ENCODE measurements at regions not wholly inside any gene's neighbourhood (a gene's known extent, or its start where the extent isn't known, plus 50 kb on each side); places are given as distances from the start of the nearest gene placed in this dataset.

DNA sequence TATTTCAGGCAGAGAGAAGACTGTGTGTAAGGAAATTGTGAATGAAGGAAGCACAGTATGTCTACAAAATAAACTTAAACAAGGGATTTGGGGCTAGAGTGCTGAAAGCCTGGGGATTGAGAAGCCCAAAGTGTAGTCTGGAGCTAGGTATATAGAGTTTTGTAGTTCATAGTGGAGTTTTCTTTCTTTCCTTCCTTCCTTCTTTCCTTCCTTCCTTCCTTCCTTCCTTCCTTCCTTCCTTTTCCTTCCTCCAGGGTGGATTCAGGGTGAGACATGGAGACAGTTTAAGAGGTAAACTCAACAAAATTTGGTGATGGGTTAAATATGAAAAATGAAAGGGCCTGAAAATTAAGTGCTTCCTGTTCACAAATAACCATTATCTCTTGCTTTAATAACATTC is 757.8 kb upstream of the CXADR start:
- Mint-ChIP-seq H3K9me3 (ENCODE audit: unreplicated experiment) (no peaks in the 10 kb centered on the region), H3K27ac (ENCODE audit: unreplicated experiment) (no peak overlapping the region), H3K4me3 (ENCODE audit: unreplicated experiment) (no peak overlapping the region), H3K4me1 (ENCODE audit: low read depth, unreplicated experiment) (no peaks in the 10 kb centered on the region), H3K36me3 (ENCODE audit: insufficient read depth, unreplicated experiment) (no peaks in the 10 kb centered on the region), H3K27me3 (ENCODE audit: insufficient read depth, unreplicated experiment) (peaks cover 6% of the 10 kb centered on the region)
- no peaks in the 10 kb centered on the region for H3K9me3 ChIP-seq
- ChIA-PET POLR2A (no interaction called here), CTCF (no interaction called here)
- no peaks in the 10 kb centered on the region for H3K27me3 ChIP-seq (replicated peaks; ENCODE audit: control insufficient read depth, insufficient read depth, low read length)
- no peaks in the 10 kb centered on the region for H3K36me3 ChIP-seq (ENCODE audit: control insufficient read depth, insufficient read depth, low read length)
- no peaks in the 10 kb centered on the region for H3K4me1 ChIP-seq
- no TSS peak for BruUV-seq (replicated peaks)
- DNase-seq: no peak
- TF ChIP-seq, protein P1, sequence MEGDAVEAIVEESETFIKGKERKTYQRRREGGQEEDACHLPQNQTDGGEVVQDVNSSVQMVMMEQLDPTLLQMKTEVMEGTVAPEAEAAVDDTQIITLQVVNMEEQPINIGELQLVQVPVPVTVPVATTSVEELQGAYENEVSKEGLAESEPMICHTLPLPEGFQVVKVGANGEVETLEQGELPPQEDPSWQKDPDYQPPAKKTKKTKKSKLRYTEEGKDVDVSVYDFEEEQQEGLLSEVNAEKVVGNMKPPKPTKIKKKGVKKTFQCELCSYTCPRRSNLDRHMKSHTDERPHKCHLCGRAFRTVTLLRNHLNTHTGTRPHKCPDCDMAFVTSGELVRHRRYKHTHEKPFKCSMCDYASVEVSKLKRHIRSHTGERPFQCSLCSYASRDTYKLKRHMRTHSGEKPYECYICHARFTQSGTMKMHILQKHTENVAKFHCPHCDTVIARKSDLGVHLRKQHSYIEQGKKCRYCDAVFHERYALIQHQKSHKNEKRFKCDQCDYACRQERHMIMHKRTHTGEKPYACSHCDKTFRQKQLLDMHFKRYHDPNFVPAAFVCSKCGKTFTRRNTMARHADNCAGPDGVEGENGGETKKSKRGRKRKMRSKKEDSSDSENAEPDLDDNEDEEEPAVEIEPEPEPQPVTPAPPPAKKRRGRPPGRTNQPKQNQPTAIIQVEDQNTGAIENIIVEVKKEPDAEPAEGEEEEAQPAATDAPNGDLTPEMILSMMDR (IDR thresholded peaks at IDR 0.05; ENCODE audit: insufficient read depth in 1 of 2, low read depth in 1 of 2, low read length in 1 of 2, severe bottlenecking in 1 of 2, unreplicated experiment in 1 of 2): no peak
- H3K4me3 ChIP-seq (ENCODE audit: low read depth, low read length): no peak overlapping the region
- intact Hi-C loops (cut with micrococcal nuclease; ENCODE audit: unreplicated experiment): no loop called here

DNA sequence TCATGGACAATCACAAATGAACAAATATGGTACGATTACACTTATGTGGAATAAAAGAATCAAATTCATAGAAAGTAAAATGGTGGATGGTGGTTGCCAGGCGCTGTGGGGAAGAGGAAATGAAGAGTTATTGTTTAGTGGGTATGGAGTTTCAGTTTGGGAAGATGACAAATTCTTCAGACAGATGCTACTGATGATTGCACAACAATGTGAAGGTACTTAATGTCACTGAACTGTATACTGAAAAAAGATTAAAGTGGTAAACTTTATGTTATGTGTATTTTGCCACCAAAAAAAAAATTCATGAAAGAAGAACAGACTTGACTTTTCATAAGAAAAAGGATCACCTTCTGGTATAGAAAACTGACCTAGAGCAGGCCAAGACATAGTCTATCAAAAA is 745.6 kb upstream of the CXADR start:
- CTCF ChIA-PET: no interaction called here
- H3K9me3 ChIP-seq: no peaks in the 10 kb centered on the region
- BruUV-seq (replicated peaks): no TSS peak
- no peaks in the 10 kb centered on the region for H3K36me3 ChIP-seq (ENCODE audit: control insufficient read depth, insufficient read depth, low read length)
- no peak overlapping the region for H3K4me3 ChIP-seq (ENCODE audit: low read depth, low read length)
- H3K36me3 Mint-ChIP-seq (ENCODE audit: insufficient read depth, unreplicated experiment): no peaks in the 10 kb centered on the region
- POLR2A ChIA-PET: no interaction called here
- no peaks in the 10 kb centered on the region for H3K4me1 Mint-ChIP-seq (ENCODE audit: low read depth, unreplicated experiment)
- no peaks in the 10 kb centered on the region for H3K9me3 Mint-ChIP-seq (ENCODE audit: unreplicated experiment)
- H3K4me3 Mint-ChIP-seq (ENCODE audit: unreplicated experiment): no peak overlapping the region
- intact Hi-C loops (cut with micrococcal nuclease; ENCODE audit: unreplicated experiment): no loop called here
- H3K27ac Mint-ChIP-seq (ENCODE audit: unreplicated experiment): no peak overlapping the region
- peaks cover 9% of the 10 kb centered on the region for H3K27me3 Mint-ChIP-seq (ENCODE audit: insufficient read depth, unreplicated experiment)
- TF ChIP-seq, protein P1 (IDR thresholded peaks at IDR 0.05; ENCODE audit: insufficient read depth in 1 of 2, low read depth in 1 of 2, low read length in 1 of 2, severe bottlenecking in 1 of 2, unreplicated experiment in 1 of 2): no peak
- H3K4me1 ChIP-seq: no peaks in the 10 kb centered on the region
- no peaks in the 10 kb centered on the region for H3K27me3 ChIP-seq (replicated peaks; ENCODE audit: control insufficient read depth, insufficient read depth, low read length)
- DNase-seq: no peak

DNA sequence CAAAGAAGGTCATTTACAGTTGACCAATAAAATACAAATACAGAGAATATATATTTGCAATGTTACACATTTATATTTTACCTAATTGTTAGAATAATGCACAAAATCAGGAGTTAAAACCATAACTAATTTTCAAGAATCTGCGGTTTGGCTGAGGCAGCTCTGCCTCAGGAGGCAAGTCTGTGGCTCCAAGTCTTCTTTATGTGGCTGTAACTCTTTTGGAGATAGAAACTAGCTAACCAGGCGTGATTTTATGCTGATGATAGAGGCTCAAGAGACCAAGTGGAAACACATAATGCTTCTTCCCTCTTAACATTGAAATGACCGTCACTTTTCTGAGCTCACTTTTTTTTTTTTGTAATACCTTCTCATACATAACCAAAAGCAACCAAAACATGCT is 744.7 kb upstream of the CXADR start:
- no peaks in the 10 kb centered on the region for H3K9me3 ChIP-seq
- Mint-ChIP-seq H3K36me3 (ENCODE audit: insufficient read depth, unreplicated experiment) (no peaks in the 10 kb centered on the region), H3K27ac (ENCODE audit: unreplicated experiment) (no peak overlapping the region), H3K4me1 (ENCODE audit: low read depth, unreplicated experiment) (no peaks in the 10 kb centered on the region), H3K4me3 (ENCODE audit: unreplicated experiment) (no peak overlapping the region), H3K9me3 (ENCODE audit: unreplicated experiment) (no peaks in the 10 kb centered on the region), H3K27me3 (ENCODE audit: insufficient read depth, unreplicated experiment) (peaks cover 14% of the 10 kb centered on the region)
- intact Hi-C loops (cut with micrococcal nuclease; ENCODE audit: unreplicated experiment): no loop called here
- TF ChIP-seq, protein P1 (IDR thresholded peaks at IDR 0.05; ENCODE audit: insufficient read depth in 1 of 2, low read depth in 1 of 2, low read length in 1 of 2, severe bottlenecking in 1 of 2, unreplicated experiment in 1 of 2): no peak
- no peaks in the 10 kb centered on the region for H3K27me3 ChIP-seq (replicated peaks; ENCODE audit: control insufficient read depth, insufficient read depth, low read length)
- no TSS peak for BruUV-seq (replicated peaks)
- H3K36me3 ChIP-seq (ENCODE audit: control insufficient read depth, insufficient read depth, low read length): no peaks in the 10 kb centered on the region
- no peak overlapping the region for H3K4me3 ChIP-seq (ENCODE audit: low read depth, low read length)
- CTCF ChIA-PET: interaction anchor here (0.6 kb wide), 1 partner anchor 11 kb away, joined by 3 read pairs; no protein-coding TSS in a partner anchor
- no peaks in the 10 kb centered on the region for H3K4me1 ChIP-seq
- DNase-seq: no peak
- POLR2A ChIA-PET: no interaction called here
